Karpas-422 (cell line): ENCODE measurements at regions not wholly inside any gene's neighbourhood (a gene's known extent, or its start where the extent isn't known, plus 50 kb on each side); places are given as distances from the start of the nearest gene placed in this dataset.
"Not testable (repeated sequence)": the region's sequence is repeated elsewhere in the genome, so short reads cannot be mapped to it uniquely, and the experiment has no call there.

Experiments used
- DNase-seq: peaks from one replicate; pipeline ENCODE4 v3.0.0-alpha.2; 2015
- H2AFZ ChIP-seq: fragments of 200-600 bp; sonication (generic); 2 replicates; pipeline ENCODE4 v1.6.1; 2014; ENCODE audit warnings: antibody characterized with exemption, low read length, mixed read lengths
- H3K27ac ChIP-seq: fragments of 200-600 bp; sonication (generic); 2 replicates; pipeline ENCODE4 v1.5.1; 2014; ENCODE audit warnings: mild to moderate bottlenecking, low read length, moderate library complexity
- H3K27me3 ChIP-seq: fragments of 200-600 bp; sonication (generic); 2 replicates; pipeline ENCODE4 v1.6.1; 2014; ENCODE audit warnings: low read length, mixed read lengths
- H3K36me3 ChIP-seq: fragments of 200-600 bp; sonication (generic); 2 replicates; pipeline ENCODE4 v1.6.1; 2014; ENCODE audit warnings: low read length, mixed read lengths; ENCODE audit not compliant: insufficient read depth
- H3K4me1 ChIP-seq: fragments of 200-600 bp; sonication (generic); 2 replicates; pipeline ENCODE4 v1.6.1; 2014; ENCODE audit warnings: mild to moderate bottlenecking, low read length, mixed read lengths
- H3K4me2 ChIP-seq: fragments of 200-600 bp; sonication (generic); 2 replicates; pipeline ENCODE4 v1.6.1; 2014; ENCODE audit warnings: low read length, low read depth, mild to moderate bottlenecking; ENCODE audit not compliant: poor library complexity, severe bottlenecking
- H3K4me3 ChIP-seq: fragments of 200-600 bp; sonication (generic); 2 replicates; pipeline ENCODE4 v1.5.1; 2014; ENCODE audit warnings: mild to moderate bottlenecking, antibody characterized with exemption, low read length, mixed read lengths
- H3K79me2 ChIP-seq: fragments of 200-600 bp; sonication (generic); 2 replicates; pipeline ENCODE4 v1.6.1; 2014; ENCODE audit warnings: mild to moderate bottlenecking, low read length, mixed read lengths
- H3K9ac ChIP-seq: fragments of 200-600 bp; sonication (generic); 2 replicates; pipeline ENCODE4 v1.6.0; 2014; ENCODE audit warnings: low read length
- H3K9me2 ChIP-seq: fragments of 200-600 bp; sonication (generic), shearing (Covaris generic); replicated peaks from 2 replicates; pipeline ENCODE4 v1.6.0; 2014; ENCODE audit warnings: mild to moderate bottlenecking, low read length, moderate library complexity; ENCODE audit not compliant: insufficient read depth
- H3K9me3 ChIP-seq: fragments of 300-700, 200-600 bp; sonication (generic); 2 replicates; pipeline ENCODE4 v1.6.1; 2014; ENCODE audit warnings: low read length, mixed read lengths
- H4K20me1 ChIP-seq: fragments of 200-600 bp; sonication (generic); 2 replicates; pipeline ENCODE4 v1.6.1; 2014; ENCODE audit warnings: mild to moderate bottlenecking, antibody characterized with exemption, low read length, low read depth; ENCODE audit not compliant: insufficient read depth

DNA sequence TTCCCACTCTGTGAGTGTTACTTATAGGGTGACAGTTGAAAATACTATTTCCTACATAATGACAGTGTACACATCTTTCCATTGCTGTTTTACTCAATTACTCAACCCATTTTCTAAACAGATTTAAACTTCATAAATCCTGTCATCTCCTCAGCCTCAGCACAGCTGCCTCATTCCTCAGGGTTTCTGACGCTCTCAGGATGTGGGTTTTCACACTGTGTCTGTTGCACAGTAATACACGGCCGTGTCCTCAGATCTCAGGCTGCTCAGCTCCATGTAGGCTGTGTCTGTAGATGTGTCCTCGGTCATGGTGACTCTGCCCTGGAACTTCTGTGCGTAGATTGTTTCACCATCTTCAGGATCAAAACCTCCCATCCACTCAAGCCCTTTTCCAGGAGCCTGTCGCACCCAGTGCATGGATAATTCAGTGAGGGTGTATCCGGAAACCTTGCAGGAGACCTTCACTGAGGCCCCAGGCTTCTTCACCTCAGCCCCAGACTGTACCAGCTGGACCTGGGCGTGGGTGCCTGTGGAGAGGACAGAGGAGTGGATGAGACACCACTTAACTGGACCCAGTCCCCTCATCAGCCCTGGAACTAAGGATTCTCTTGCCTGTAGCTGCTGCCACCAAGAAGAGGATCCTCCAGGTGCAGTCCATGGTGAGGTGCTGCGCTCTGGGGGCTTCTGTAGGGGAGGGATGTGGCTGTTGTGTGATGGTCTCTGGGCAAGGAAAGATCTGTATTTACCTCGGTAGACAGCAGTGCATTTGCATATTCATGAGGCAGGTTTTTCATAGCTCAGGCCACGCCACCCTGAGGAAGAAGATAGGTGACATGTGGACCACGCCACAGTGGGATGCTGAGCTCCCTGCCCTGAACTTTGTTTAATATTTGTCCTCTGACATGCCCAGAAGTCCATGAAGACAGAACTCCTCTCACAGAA is 750.2 kb downstream of the TMEM121 start:
- no peak for DNase-seq
- Histone ChIP-seq H3K36me3 (no peaks in the 10 kb centered on the region), H3K9me2 (no peaks in the 10 kb centered on the region), H3K4me3 (no peak overlapping the region), H3K27me3 (no peaks in the 10 kb centered on the region), H3K4me1 (no peaks in the 10 kb centered on the region), H3K9ac (no peak overlapping the region), H3K9me3 (no peaks in the 10 kb centered on the region), H3K27ac (no peak overlapping the region), H3K79me2 (no peaks in the 10 kb centered on the region), H2AFZ (no peak overlapping the region), H4K20me1 (no peaks in the 10 kb centered on the region), H3K4me2 (no peak overlapping the region)

GRCh38 chr14:106277503-106277902 is 751.1 kb downstream of the TMEM121 start:
- Histone ChIP-seq H3K4me1 (no peaks in the 10 kb centered on the region), H4K20me1 (no peaks in the 10 kb centered on the region), H3K4me3 (no peak overlapping the region), H2AFZ (no peak overlapping the region), H3K9me2 (no peaks in the 10 kb centered on the region), H3K4me2 (no peak overlapping the region), H3K27ac (no peak overlapping the region), H3K9ac (no peak overlapping the region), H3K9me3 (no peaks in the 10 kb centered on the region), H3K27me3 (no peaks in the 10 kb centered on the region), H3K36me3 (no peaks in the 10 kb centered on the region), H3K79me2 (no peaks in the 10 kb centered on the region)
- no peak for DNase-seq

DNA sequence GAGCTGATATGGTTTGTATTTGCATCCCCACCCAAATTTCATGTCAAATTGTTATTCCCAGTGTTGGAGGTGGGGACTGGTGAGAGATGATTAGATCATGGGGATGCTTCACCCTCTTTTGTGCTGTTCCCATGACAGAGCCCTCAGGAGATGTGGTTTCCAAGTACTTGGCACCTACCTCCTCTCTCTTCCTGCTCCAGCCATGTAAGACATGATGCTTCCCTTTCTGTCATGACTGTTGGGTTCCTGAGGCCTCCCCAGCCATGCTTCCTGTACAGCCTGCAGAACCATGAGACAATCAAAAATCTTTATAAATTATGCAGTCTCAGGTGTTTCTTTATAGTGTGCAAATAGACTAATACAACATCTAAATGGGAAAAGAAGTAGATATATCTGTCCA is 754.5 kb downstream of the TMEM121 start:
- no peaks in the 10 kb centered on the region for H3K36me3 ChIP-seq
- H3K4me3 ChIP-seq, result no peak overlapping the region
- H4K20me1 ChIP-seq, result no peaks in the 10 kb centered on the region
- H3K27ac ChIP-seq, result no peak overlapping the region
- no peaks in the 10 kb centered on the region for H3K9me2 ChIP-seq
- H3K27me3 ChIP-seq, result no peaks in the 10 kb centered on the region
- no peak overlapping the region for H3K4me2 ChIP-seq
- H2AFZ ChIP-seq, result no peak overlapping the region
- H3K9me3 ChIP-seq, result no peaks in the 10 kb centered on the region
- H3K9ac ChIP-seq, result no peak overlapping the region
- no peak for DNase-seq
- no peaks in the 10 kb centered on the region for H3K79me2 ChIP-seq
- H3K4me1 ChIP-seq, result no peaks in the 10 kb centered on the region

DNA sequence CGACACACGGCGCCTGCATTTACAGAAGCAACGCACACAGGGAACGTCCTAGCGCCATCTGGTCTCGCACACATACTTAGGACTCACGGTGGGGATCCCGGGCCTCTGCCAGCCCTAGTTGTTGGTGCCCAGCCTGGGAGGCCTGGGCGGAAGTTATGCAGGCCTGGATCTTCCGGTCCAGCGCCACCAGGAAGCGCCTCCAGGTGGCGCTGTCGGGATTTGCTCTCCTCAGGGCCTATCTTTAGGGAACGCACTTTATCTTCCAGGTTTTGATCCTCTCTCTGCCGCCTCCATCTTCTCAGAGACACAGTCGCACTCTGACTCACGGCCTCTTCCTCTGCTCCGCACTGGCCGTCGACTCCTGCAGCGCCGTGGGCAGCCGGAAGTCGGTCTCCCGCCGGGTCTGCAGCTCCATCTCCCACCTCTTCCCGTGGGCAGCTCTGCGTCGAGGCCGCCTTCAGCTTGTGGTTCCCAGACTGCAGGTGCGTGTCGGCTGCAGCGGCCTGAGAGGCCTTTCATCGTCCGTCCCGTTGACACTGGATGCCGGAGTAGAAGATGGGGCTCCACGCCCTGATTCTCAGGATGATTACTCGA is 760.4 kb downstream of the TMEM121 start:
- H2AFZ ChIP-seq, result no peak overlapping the region
- H3K9me3 ChIP-seq, result no peaks in the 10 kb centered on the region
- no peak for DNase-seq
- H3K36me3 ChIP-seq, result no peaks in the 10 kb centered on the region
- no peaks in the 10 kb centered on the region for H3K79me2 ChIP-seq
- H4K20me1 ChIP-seq, result no peaks in the 10 kb centered on the region
- no peaks in the 10 kb centered on the region for H3K27me3 ChIP-seq
- no peaks in the 10 kb centered on the region for H3K4me1 ChIP-seq
- H3K9me2 ChIP-seq, result no peaks in the 10 kb centered on the region
- H3K4me3 ChIP-seq, result no peak overlapping the region
- no peak overlapping the region for H3K4me2 ChIP-seq
- H3K27ac ChIP-seq, result no peak overlapping the region
- H3K9ac ChIP-seq, result no peak overlapping the region

- Histone ChIP-seq H3K4me3 (no peak overlapping the region), H3K27me3 (no peaks in the 10 kb centered on the region)
- no peak for DNase-seq
Measured at GRCh38 chr14:106287506-106287905, 761.1 kb downstream of the TMEM121 start.

GRCh38 chr14:106291626-106292025 is 765.2 kb downstream of the TMEM121 start:
- Histone ChIP-seq H3K4me1 (no peaks in the 10 kb centered on the region), H3K27ac (no peak overlapping the region), H3K9me3 (no peaks in the 10 kb centered on the region), H3K9ac (no peak overlapping the region), H3K4me3 (no peak overlapping the region), H2AFZ (no peak overlapping the region), H3K4me2 (no peak overlapping the region), H3K79me2 (no peaks in the 10 kb centered on the region), H3K27me3 (no peaks in the 10 kb centered on the region), H4K20me1 (no peaks in the 10 kb centered on the region), H3K36me3 (no peaks in the 10 kb centered on the region), H3K9me2 (no peaks in the 10 kb centered on the region)
- no peak for DNase-seq

More at GRCh38 chr14:106287506-106287905, 761.1 kb downstream of the TMEM121 start:
- Histone ChIP-seq H3K79me2 (no peaks in the 10 kb centered on the region), H3K27ac (no peak overlapping the region), H3K4me2 (no peak overlapping the region), H2AFZ (no peak overlapping the region), H3K9me3 (no peaks in the 10 kb centered on the region), H3K9ac (no peak overlapping the region), H3K36me3 (no peaks in the 10 kb centered on the region), H3K9me2 (no peaks in the 10 kb centered on the region), H4K20me1 (no peaks in the 10 kb centered on the region), H3K4me1 (no peaks in the 10 kb centered on the region)

- H4K20me1 ChIP-seq, result no peaks in the 10 kb centered on the region
- DNase-seq, result no peak
- no peaks in the 10 kb centered on the region for H3K9me3 ChIP-seq
- H3K79me2 ChIP-seq, result no peaks in the 10 kb centered on the region
- H3K27ac ChIP-seq, result no peak overlapping the region
- no peaks in the 10 kb centered on the region for H3K9me2 ChIP-seq
- no peak overlapping the region for H3K4me2 ChIP-seq
- no peaks in the 10 kb centered on the region for H3K36me3 ChIP-seq
- no peaks in the 10 kb centered on the region for H3K4me1 ChIP-seq
- no peak overlapping the region for H2AFZ ChIP-seq
- H3K9ac ChIP-seq, result no peak overlapping the region
- no peak overlapping the region for H3K4me3 ChIP-seq
- H3K27me3 ChIP-seq, result no peaks in the 10 kb centered on the region
Measured at GRCh38 chr14:106294324-106294723, 767.9 kb downstream of the TMEM121 start.

DNA sequence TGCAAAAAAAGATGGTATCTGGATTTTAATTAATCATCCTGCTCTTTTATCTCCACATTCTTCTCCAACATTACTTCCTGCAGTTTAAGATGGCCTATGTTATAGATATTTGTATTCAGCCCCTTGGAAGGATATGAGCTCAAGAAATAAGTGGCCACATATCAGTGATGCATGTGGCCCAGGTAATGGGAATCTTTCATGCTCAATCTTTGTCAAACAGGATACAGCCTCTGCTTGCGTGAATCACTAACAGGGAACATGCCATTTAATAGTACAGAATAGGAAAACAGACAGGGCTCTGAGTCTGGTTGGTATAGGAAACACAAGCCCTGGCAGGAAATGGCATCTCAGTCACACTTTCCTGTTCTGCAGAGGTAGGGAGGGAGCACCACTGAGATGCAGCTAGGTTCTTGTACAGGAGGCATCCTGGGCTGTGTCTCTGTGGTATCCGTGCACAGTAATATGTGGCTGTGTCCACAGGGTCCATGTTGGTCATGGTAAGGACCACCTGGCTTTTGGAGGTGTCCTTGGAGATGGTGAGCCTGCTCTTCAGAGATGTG is 774.6 kb downstream of the TMEM121 start:
- not testable (repeated sequence) for H3K4me2 ChIP-seq, H3K9ac ChIP-seq, DNase-seq, H3K27ac ChIP-seq, H3K36me3 ChIP-seq, H3K9me2 ChIP-seq, H4K20me1 ChIP-seq, H3K4me3 ChIP-seq, H2AFZ ChIP-seq, H3K4me1 ChIP-seq, H3K27me3 ChIP-seq, H3K79me2 ChIP-seq, H3K9me3 ChIP-seq
